Naive B cell (primary cell): ENCODE measurements at regions not wholly inside any gene's neighbourhood (a gene's known extent, or its start where the extent isn't known, plus 50 kb on each side); places are given as distances from the start of the nearest gene placed in this dataset.
"Not testable (repeated sequence)": the region's sequence is repeated elsewhere in the genome, so short reads cannot be mapped to it uniquely, and the experiment has no call there.

Experiments
- ATAC-seq, 2 donors: fragments of 150-1000 bp; cut with Tn5 transposase; 2 replicates each; pipeline ENCODE4 v1.10.0; 2021; ENCODE audit warnings: low read depth in 2 of 2, mild to moderate bottlenecking in 2 of 2, moderate library complexity in 2 of 2
- DNase-seq: peaks from one replicate; pipeline ENCODE4 v3.0.0; 2022
- H3K27ac Mint-ChIP-seq, 6 donors: one replicate each; pipeline ENCODE4 v1.8.0; 2020 to 2022; ENCODE audit warnings: mild to moderate bottlenecking in 6 of 6, mixed read lengths in 6 of 6, moderate library complexity in 5 of 6, inconsistent platforms in 2 of 6
- H3K27me3 Mint-ChIP-seq, 3 donors: one replicate each; pipeline ENCODE4 v1.8.0; 2021 to 2022; ENCODE audit warnings: mixed read lengths in 3 of 3, mild to moderate bottlenecking in 1 of 3
- H3K36me3 Mint-ChIP-seq, 2 donors: one replicate each; pipeline ENCODE4 v1.8.0; 2020 to 2022; ENCODE audit warnings: mixed read lengths in 2 of 2, inconsistent platforms in 1 of 2, mild to moderate bottlenecking in 1 of 2
- H3K4me1 Mint-ChIP-seq, 3 donors: one replicate each; pipeline ENCODE4 v1.8.0; 2020 to 2022; ENCODE audit warnings: mixed read lengths in 3 of 3, inconsistent platforms in 1 of 3, mild to moderate bottlenecking in 1 of 3, moderate library complexity in 1 of 3
- H3K4me3 Mint-ChIP-seq, 8 donors: one replicate each; pipeline ENCODE4 v1.8.0; 2020 to 2022; ENCODE audit warnings: mild to moderate bottlenecking in 8 of 8, mixed read lengths in 8 of 8, moderate library complexity in 8 of 8, inconsistent platforms in 2 of 8
- H3K9me3 Mint-ChIP-seq, 7 donors: one replicate each; pipeline ENCODE4 v1.8.0; 2020 to 2022; ENCODE audit warnings: mixed read lengths in 7 of 7, mild to moderate bottlenecking in 5 of 7, inconsistent platforms in 2 of 7, moderate library complexity in 1 of 7

GRCh38 chr6:141117874-141118273, 1014.9 kb upstream of the GJE1 start:
- H3K27me3 Mint-ChIP-seq, result no peaks in the 10 kb centered on the region
- H3K9me3 Mint-ChIP-seq, result no peaks in the 10 kb centered on the region
- no peak overlapping the region for H3K4me3 Mint-ChIP-seq
- H3K4me1 Mint-ChIP-seq, result no peaks in the 10 kb centered on the region
- no peak for DNase-seq
- no peak overlapping the region for H3K27ac Mint-ChIP-seq
- no peak for ATAC-seq
- H3K36me3 Mint-ChIP-seq, result no peaks in the 10 kb centered on the region

- ATAC-seq, result no peak
- no peak overlapping the region for H3K27ac Mint-ChIP-seq
- H3K4me1 Mint-ChIP-seq, result no peaks in the 10 kb centered on the region
- H3K9me3 Mint-ChIP-seq, result no peaks in the 10 kb centered on the region
- no peak overlapping the region for H3K4me3 Mint-ChIP-seq
- no peak for DNase-seq
- H3K36me3 Mint-ChIP-seq, result no peaks in the 10 kb centered on the region
- no peaks in the 10 kb centered on the region for H3K27me3 Mint-ChIP-seq
These were observed 1022.2 kb upstream of the GJE1 start for GRCh38 chr6:141110481-141110880.

- Mint-ChIP-seq H3K4me1 (no peaks in the 10 kb centered on the region), H3K9me3 (peaks cover 0 to 7% (median 0%) of the 10 kb centered on the region in 7 donors), H3K36me3 (no peaks in the 10 kb centered on the region), H3K27ac (no peak overlapping the region), H3K27me3 (no peaks in the 10 kb centered on the region), H3K4me3 (no peak overlapping the region)
- ATAC-seq, result no peak
- no peak for DNase-seq
These were observed 1025.0 kb upstream of the GJE1 start for GRCh38 chr6:141107591-141108160.

GRCh38 chr6:141105481-141105880, 1027.2 kb upstream of the GJE1 start:
- H3K9me3 Mint-ChIP-seq, result peaks cover 0 to 7% (median 0%) of the 10 kb centered on the region in 7 donors
- no peaks in the 10 kb centered on the region for H3K27me3 Mint-ChIP-seq
- no peak overlapping the region for H3K4me3 Mint-ChIP-seq
- H3K36me3 Mint-ChIP-seq, result no peaks in the 10 kb centered on the region
- no peaks in the 10 kb centered on the region for H3K4me1 Mint-ChIP-seq
- no peak for DNase-seq
- H3K27ac Mint-ChIP-seq, result no peak overlapping the region
- ATAC-seq, result no peak

GRCh38 chr6:141103246-141103645, 1029.5 kb upstream of the GJE1 start:
- no peak overlapping the region for H3K4me3 Mint-ChIP-seq
- no peaks in the 10 kb centered on the region for H3K4me1 Mint-ChIP-seq
- ATAC-seq (no peak), DNase-seq (no peak)
- H3K27ac Mint-ChIP-seq, result no peak overlapping the region
- H3K9me3 Mint-ChIP-seq, result peaks cover 0 to 7% (median under 1%) of the 10 kb centered on the region in 7 donors
- H3K36me3 Mint-ChIP-seq, result no peaks in the 10 kb centered on the region
- H3K27me3 Mint-ChIP-seq, result no peaks in the 10 kb centered on the region

- Mint-ChIP-seq H3K36me3 (no peaks in the 10 kb centered on the region), H3K4me3 (no peak overlapping the region), H3K9me3 (peaks cover 0 to 4% (median 0%) of the 10 kb centered on the region in 7 donors), H3K27ac (no peak overlapping the region), H3K27me3 (no peaks in the 10 kb centered on the region), H3K4me1 (no peaks in the 10 kb centered on the region)
- DNase-seq (no peak), ATAC-seq (no peak)
These were observed 1035.3 kb upstream of the GJE1 start for GRCh38 chr6:141097471-141097870.

- Mint-ChIP-seq H3K27ac (no peak overlapping the region), H3K4me1 (no peaks in the 10 kb centered on the region), H3K27me3 (no peaks in the 10 kb centered on the region), H3K4me3 (no peak overlapping the region), H3K36me3 (no peaks in the 10 kb centered on the region), H3K9me3 (peaks cover 0 to 4% (median 0%) of the 10 kb centered on the region in 7 donors)
- ATAC-seq, result no peak
- no peak for DNase-seq
These were observed 1037.4 kb upstream of the GJE1 start for GRCh38 chr6:141095308-141095707.

- Mint-ChIP-seq H3K27me3 (no peaks in the 10 kb centered on the region), H3K36me3 (no peaks in the 10 kb centered on the region), H3K9me3 (no peaks in the 10 kb centered on the region), H3K4me3 (no peak overlapping the region), H3K27ac (no peak overlapping the region), H3K4me1 (no peaks in the 10 kb centered on the region)
- ATAC-seq, result no peak
- no peak for DNase-seq
These were observed 1044.6 kb upstream of the GJE1 start for GRCh38 chr6:141088171-141088570.

- Mint-ChIP-seq H3K4me1 (no peaks in the 10 kb centered on the region), H3K27ac (no peak overlapping the region), H3K36me3 (no peaks in the 10 kb centered on the region), H3K27me3 (no peaks in the 10 kb centered on the region), H3K9me3 (peaks cover 0 to 8% (median 2%) of the 10 kb centered on the region in 7 donors), H3K4me3 (no peak overlapping the region)
- ATAC-seq (peak; percentile 38 to 55), DNase-seq (no peak)
These were observed 1055.1 kb upstream of the GJE1 start for GRCh38 chr6:141077355-141078333.

- no peaks in the 10 kb centered on the region for H3K9me3 Mint-ChIP-seq
- H3K27ac Mint-ChIP-seq, result no peak overlapping the region
- H3K4me3 Mint-ChIP-seq, result no peak overlapping the region
- no peaks in the 10 kb centered on the region for H3K27me3 Mint-ChIP-seq
- DNase-seq, result no peak
- H3K36me3 Mint-ChIP-seq, result no peaks in the 10 kb centered on the region
- no peaks in the 10 kb centered on the region for H3K4me1 Mint-ChIP-seq
- no peak for ATAC-seq
These were observed 1075.0 kb upstream of the GJE1 start for GRCh38 chr6:141057761-141058160.

GRCh38 chr6:141056945-141057625, 1075.6 kb upstream of the GJE1 start:
- H3K27ac Mint-ChIP-seq, result no peak overlapping the region
- no peak for ATAC-seq
- no peaks in the 10 kb centered on the region for H3K27me3 Mint-ChIP-seq
- H3K9me3 Mint-ChIP-seq, result no peaks in the 10 kb centered on the region
- no peaks in the 10 kb centered on the region for H3K36me3 Mint-ChIP-seq
- H3K4me3 Mint-ChIP-seq, result no peak overlapping the region
- no peaks in the 10 kb centered on the region for H3K4me1 Mint-ChIP-seq
- no peak for DNase-seq

- Mint-ChIP-seq H3K4me3 (no peak overlapping the region), H3K9me3 (peaks cover 0 to 2% (median 0%) of the 10 kb centered on the region in 7 donors), H3K4me1 (no peaks in the 10 kb centered on the region), H3K27me3 (no peaks in the 10 kb centered on the region), H3K36me3 (no peaks in the 10 kb centered on the region), H3K27ac (no peak overlapping the region)
- DNase-seq (no peak), ATAC-seq (no peak)
These were observed 1082.3 kb upstream of the GJE1 start for GRCh38 chr6:141050471-141050870.

GRCh38 chr6:141048451-141048850, 1084.3 kb upstream of the GJE1 start:
- DNase-seq (no peak), ATAC-seq (no peak)
- no peaks in the 10 kb centered on the region for H3K27me3 Mint-ChIP-seq
- H3K36me3 Mint-ChIP-seq, result no peaks in the 10 kb centered on the region
- no peak overlapping the region for H3K27ac Mint-ChIP-seq
- no peaks in the 10 kb centered on the region for H3K4me1 Mint-ChIP-seq
- no peak overlapping the region for H3K4me3 Mint-ChIP-seq
- peaks cover 0 to 2% (median 0%) of the 10 kb centered on the region in 7 donors for H3K9me3 Mint-ChIP-seq

GRCh38 chr6:141046496-141046895, 1086.2 kb upstream of the GJE1 start:
- not testable (repeated sequence) for H3K27ac Mint-ChIP-seq, H3K4me3 Mint-ChIP-seq, H3K9me3 Mint-ChIP-seq, ATAC-seq, H3K27me3 Mint-ChIP-seq, H3K4me1 Mint-ChIP-seq, DNase-seq, H3K36me3 Mint-ChIP-seq
